K562 (cell line): ENCODE measurements at regions not wholly inside any gene's neighbourhood (a gene's known extent, or its start where the extent isn't known, plus 50 kb on each side); places are given as distances from the start of the nearest gene placed in this dataset.

Experiments used
- ATAC-seq: fragments of 200-7000 bp; cut with Tn5 transposase; 3 replicates; pipeline ENCODE4 v1.9.1; 2020; ENCODE audit warnings: moderate library complexity
- BruUV-seq: library from RNA; stranded (reverse); fragments of 400-500 nt; replicated peaks from 2 replicates; lab custom pipeline; 2021; lab: Mats Ljungman, UMichigan
- CTCF ChIA-PET: fragments of 300-600 bp; formaldehyde crosslinking; extraction: SDS; loops from one replicate; lab custom pipeline; 2021; ENCODE audit warnings: low intra/inter-chr PET ratio; lab: Yijun Ruan, JAX
- POLR2A ChIA-PET: fragments of 300-600, 350-650 bp; sonication (Branson Sonifier 250); formaldehyde crosslinking; extraction: SDS; loops from one replicate; lab custom pipeline; 2021; ENCODE audit warnings: antibody characterized with exemption, inconsistent platforms; lab: Yijun Ruan, JAX
- DNase-seq, 4 experiments: peaks; one replicate each; pipeline versions ENCODE4 v3.0.0 to v3.0.0-alpha.2; 2011 to 2018; ENCODE audit warnings: low spot score in 3 of 4, mixed read lengths in 3 of 4; ENCODE audit errors: extremely low read depth in 1 of 4
- FAIRE-seq: peaks from 2 replicates; lab custom pipeline; 2011; peaks lifted over from hg19 to GRCh38; lab: Jason Lieb, UNC
- H2AFZ ChIP-seq: 2 replicates; pipeline ENCODE4 v1.6.0; 2011; ENCODE audit warnings: low read depth, low read length, control low read depth, inconsistent platforms
- H3K27ac ChIP-seq: fragments of 200-600 bp; 3 replicates; pipeline ENCODE4 v1.8.0; 2011; ENCODE audit warnings: low read depth, mild to moderate bottlenecking, control low read depth, inconsistent platforms, low read length, moderate library complexity, mixed read lengths; ENCODE audit errors: extremely low read depth
- H3K27me3 ChIP-seq, 2 experiments: fragments of 300-600 bp in 1 of 2; 2 replicates in 1 of 2; 3 replicates in 1 of 2; pipeline versions ENCODE4 v1.6.0 to v1.8.0; 2011; ENCODE audit warnings: inconsistent platforms in 2 of 2, low read length in 2 of 2, mild to moderate bottlenecking in 1 of 2, mixed read lengths in 1 of 2, moderate library complexity in 1 of 2; ENCODE audit not compliant: control insufficient read depth in 2 of 2, insufficient read depth in 2 of 2
- H3K36me3 ChIP-seq: fragments of 300-600 bp; 3 replicates; pipeline ENCODE4 v1.8.0; 2011; ENCODE audit warnings: mild to moderate bottlenecking, low read length, inconsistent platforms; ENCODE audit not compliant: control insufficient read depth, insufficient read depth
- H3K4me1 ChIP-seq, 2 experiments: fragments of 200-600 bp in 1 of 2; replicated peaks in 1 of 2; 2 replicates in 1 of 2; 3 replicates in 1 of 2; pipeline versions ENCODE4 v1.5.1 to v1.8.0; 2011; ENCODE audit warnings: inconsistent platforms in 2 of 2, low read length in 2 of 2, mild to moderate bottlenecking in 1 of 2, mixed read lengths in 1 of 2, moderate library complexity in 1 of 2; ENCODE audit not compliant: control insufficient read depth in 2 of 2, insufficient read depth in 2 of 2
- H3K4me2 ChIP-seq: 2 replicates; pipeline ENCODE4 v1.6.1; 2011; ENCODE audit warnings: low read length, control low read depth, inconsistent platforms, mixed read lengths; ENCODE audit not compliant: insufficient read depth
- H3K4me3 ChIP-seq: fragments of 200-600 bp; sonication (generic), shearing (Covaris generic); 2 replicates; pipeline ENCODE4 v1.5.1; 2016; ENCODE audit warnings: control low read depth, inconsistent platforms
- H3K79me2 ChIP-seq: fragments of 200-600 bp; 3 replicates; pipeline ENCODE4 v1.8.0; 2011; ENCODE audit warnings: low read length, inconsistent platforms; ENCODE audit not compliant: control insufficient read depth, insufficient read depth
- H3K9ac ChIP-seq, 2 experiments: 2 replicates each; pipeline versions ENCODE4 v1.6.0 to v1.6.1; 2011; ENCODE audit warnings: low read depth in 2 of 2, low read length in 2 of 2, control low read depth in 1 of 2, inconsistent platforms in 1 of 2, mild to moderate bottlenecking in 1 of 2, mixed read lengths in 1 of 2; ENCODE audit not compliant: insufficient read depth in 1 of 2
- H3K9me1 ChIP-seq: one replicate; pipeline ENCODE4 v1.6.0; 2011; ENCODE audit warnings: inconsistent platforms, mild to moderate bottlenecking, low read length, moderate library complexity; ENCODE audit not compliant: control insufficient read depth, insufficient read depth
- H3K9me3 ChIP-seq: replicated peaks from 2 replicates; pipeline ENCODE4 v1.5.1; 2011; ENCODE audit warnings: low read depth, low read length, inconsistent platforms; ENCODE audit not compliant: control insufficient read depth, insufficient read depth
- H4K20me1 ChIP-seq: replicated peaks from 2 replicates; pipeline ENCODE4 v1.6.1; 2011; ENCODE audit warnings: low read length, inconsistent platforms, mixed read lengths; ENCODE audit not compliant: control insufficient read depth, insufficient read depth
- ARID1B ChIP-seq: fragments of 450-650 bp; IDR thresholded peaks from 2 replicates; pipeline ENCODE4 v1.6.1; 2016; ENCODE audit warnings: antibody characterized with exemption, mild to moderate bottlenecking, inconsistent platforms
- ATF6 ChIP-seq: sonication (generic); formaldehyde crosslinking; IDR thresholded peaks from 2 replicates; pipeline ENCODE4 v1.4.0; 2020; ENCODE audit warnings: mild to moderate bottlenecking, missing genetic modification reagents
- CBFA2T3 ChIP-seq: fragments of 450-650 bp; IDR thresholded peaks from 2 replicates; pipeline ENCODE4 v1.6.1; 2017
- ETV1 ChIP-seq: fragments of 450-650 bp; conservative IDR thresholded peaks from 2 replicates; pipeline ENCODE4 v1.6.1; 2016; ENCODE audit warnings: missing genetic modification characterization, control low read depth, low read depth, missing compliant biosample characterization
- ETV5 ChIP-seq: sonication (generic); formaldehyde crosslinking; IDR thresholded peaks from 2 replicates; pipeline ENCODE4 v1.4.0; 2020; ENCODE audit warnings: low read depth, mild to moderate bottlenecking, missing genetic modification reagents
- GATAD2B ChIP-seq: fragments of 450-650 bp; IDR thresholded peaks from 2 replicates; pipeline ENCODE4 v1.6.1; 2017; ENCODE audit warnings: mild to moderate bottlenecking, borderline replicate concordance
- HINFP ChIP-seq: fragments of 450-650 bp; conservative IDR thresholded peaks from 2 replicates; pipeline ENCODE4 v1.6.1; 2016; ENCODE audit warnings: missing genetic modification characterization, low read depth, mild to moderate bottlenecking, control low read depth, missing compliant biosample characterization
- KAT2B ChIP-seq: IDR thresholded peaks from one replicate; pipeline ENCODE4 v1.6.1; 2012; ENCODE audit warnings: low read depth, mild to moderate bottlenecking, control low read depth, inconsistent platforms, low read length, moderate library complexity
- MBD1 ChIP-seq: fragments of 250-450 bp; sonication (Bioruptor Pico); IDR thresholded peaks from 2 replicates; pipeline ENCODE4 v1.8.0; 2022; ENCODE audit warnings: inconsistent platforms
- NCOA1 ChIP-seq: fragments of 450-650 bp; IDR thresholded peaks from 2 replicates; pipeline ENCODE4 v1.6.1; 2016; ENCODE audit warnings: low read depth
- RUNX1 ChIP-seq: sonication (generic); IDR thresholded peaks from 2 replicates; pipeline ENCODE4 v1.6.1; 2016; ENCODE audit warnings: antibody characterized with exemption, low read depth
- SAFB ChIP-seq: fragments of 200-400 bp; formaldehyde crosslinking; IDR thresholded peaks from 2 replicates; pipeline ENCODE4 v1.6.1; 2017; ENCODE audit warnings: low read depth, low read length, borderline replicate concordance
- USF2 ChIP-seq: sonication (generic); formaldehyde crosslinking; IDR thresholded peaks from 2 replicates; pipeline ENCODE4 v1.5.0; 2020; ENCODE audit warnings: missing genetic modification reagents
- ZKSCAN1 ChIP-seq: fragments of 150-350 bp; IDR thresholded peaks from 2 replicates; pipeline ENCODE4 v1.6.1; 2016; ENCODE audit warnings: low read depth, low read length
- ZNF280B ChIP-seq: fragments of 250-450 bp; sonication (Bioruptor Pico); IDR thresholded peaks from 2 replicates; pipeline ENCODE4 v1.5.1; 2021; ENCODE audit warnings: mild to moderate bottlenecking
- ZNF75A ChIP-seq: fragments of 450-650 bp; formaldehyde crosslinking; IDR thresholded peaks from 2 replicates; pipeline ENCODE4 v1.4.0; 2020; ENCODE audit warnings: mild to moderate bottlenecking
- WGBS: fragments of 100-300 bp; shearing (Covaris generic); methylation state at CpG from one replicate; pipeline ENCODE4 v1.1.6; 2016; ENCODE audit warnings: low coverage, mixed read lengths; ENCODE audit not compliant: insufficient coverage; ENCODE audit errors: missing lambda C conversion rate; 5-methylcytosine and 5-hydroxymethylcytosine counted together
- in situ Hi-C: fragments of 300-500 bp; cut with MboI; formaldehyde crosslinking; loops from 4 replicates; pipeline ENCODE4 v1.15.0; 2018; ENCODE audit warnings: inconsistent platforms, mixed read lengths
- intact Hi-C: fragments of 100-400 bp; cut with micrococcal nuclease; formaldehyde crosslinking; loops from 2 replicates; pipeline ENCODE4 v1.14.2; 2022

GRCh38 chr5:107012371-107012770, 658.4 kb downstream of the EFNA5 start (continued):
- TF ChIP-seq ZNF280B (CRISPR knock-in tag) (no peak), MBD1 (no peak), ZNF75A (CRISPR knock-in tag) (no peak)

GRCh38 chr5:107011605-107012004, 659.1 kb downstream of the EFNA5 start:
- Histone ChIP-seq H3K27me3 (no peaks in the 10 kb centered on the region), H3K9ac (no peak overlapping the region), H3K9me3 (no peaks in the 10 kb centered on the region), H3K9me1 (no peaks in the 10 kb centered on the region), H3K36me3 (no peaks in the 10 kb centered on the region), H4K20me1 (no peaks in the 10 kb centered on the region), H2AFZ (no peak overlapping the region), H3K27ac (no peak overlapping the region), H3K4me3 (no peak overlapping the region), H3K79me2 (no peaks in the 10 kb centered on the region), H3K4me2 (no peak overlapping the region), H3K4me1 (no peaks in the 10 kb centered on the region)
- BruUV-seq, result no TSS peak
- ATAC-seq (no peak), FAIRE-seq (no peak), DNase-seq (no peak)
- intact Hi-C loops (no loop called here), in situ Hi-C loops (no loop called here)
- no peak for TF ChIP-seq ATF6 (CRISPR knock-in tag)
- no peak for TF ChIP-seq ARID1B
- TF ChIP-seq GATAD2B, result no peak
- TF ChIP-seq RUNX1, result no peak
- TF ChIP-seq SAFB, result no peak
- no peak for TF ChIP-seq USF2 (CRISPR knock-in tag)
- no peak for TF ChIP-seq HINFP
- TF ChIP-seq ZKSCAN1, result no peak
- no peak for TF ChIP-seq ETV5 (CRISPR knock-in tag)
- TF ChIP-seq NCOA1, result no peak
- no peak for TF ChIP-seq CBFA2T3
- no peak for TF ChIP-seq ETV1 (tag)
- no peak for TF ChIP-seq KAT2B
- under 1% methylated on average over 7 of the region's 7 CpGs for WGBS
- CTCF ChIA-PET, result no interaction called here
- POLR2A ChIA-PET, result no interaction called here
